Erythroblast (primary cell): ENCODE measurements at regions not wholly inside any gene's neighbourhood (a gene's known extent, or its start where the extent isn't known, plus 50 kb on each side); places are given as distances from the start of the nearest gene placed in this dataset.

Experiments used
- GATA1 ChIP-seq: IDR thresholded peaks from 2 replicates; pipeline ENCODE4 v1.6.1; 2011; ENCODE audit warnings: low read depth, mild to moderate bottlenecking, control low read depth, low read length, moderate library complexity
- POLR2A ChIP-seq: IDR thresholded peaks from 2 replicates; pipeline ENCODE4 v1.6.1; 2011; ENCODE audit warnings: mild to moderate bottlenecking, low read length

DNA sequence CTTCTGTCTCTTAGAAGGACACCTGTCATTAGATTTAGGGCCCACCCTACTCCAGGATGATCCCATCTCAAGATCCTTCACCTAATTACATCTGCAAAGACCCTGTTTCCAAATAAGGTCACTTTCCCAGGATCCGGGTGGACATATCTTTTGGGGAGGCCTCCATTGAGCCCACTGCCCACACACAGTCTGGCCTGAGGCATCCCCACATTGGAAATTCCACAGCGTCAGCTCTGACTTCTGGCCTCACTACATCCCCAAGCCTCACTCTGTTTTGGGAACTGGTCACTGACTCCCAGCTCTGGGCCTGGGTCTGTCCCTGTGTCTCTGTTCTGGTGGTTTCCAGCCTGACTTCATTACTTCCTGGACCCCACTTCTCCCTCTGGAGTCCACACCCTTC, 285.5 kb downstream of the CRLF2 start:
- TF ChIP-seq POLR2A = no peak
- no peak for TF ChIP-seq GATA1
